Transverse colon (tissue), 4 donors: ENCODE measurements at regions not wholly inside any gene's neighbourhood (a gene's known extent, or its start where the extent isn't known, plus 50 kb on each side); places are given as distances from the start of the nearest gene placed in this dataset.

ENCODE experiments used
- DNase-seq: peaks from one replicate; pipeline ENCODE4 v3.0.0-alpha.2; 2019
- H3K27ac ChIP-seq, 4 donors: fragments of 200-600 bp; sonication (generic); 2 replicates each; pipeline ENCODE4 v1.5.1; 2016 to 2018; ENCODE audit warnings: inconsistent platforms in 4 of 4
- H3K27me3 ChIP-seq: fragments of 200-600 bp; sonication (generic); 2 replicates; pipeline ENCODE4 v1.5.1; 2017; ENCODE audit warnings: inconsistent platforms
- H3K36me3 ChIP-seq, 4 donors: fragments of 200-600 bp; sonication (generic); 2 replicates each; pipeline ENCODE4 v1.5.1; 2017 to 2019; ENCODE audit warnings: inconsistent platforms in 4 of 4
- H3K4me1 ChIP-seq, 4 donors: fragments of 200-600 bp; sonication (generic); 2 replicates each; pipeline ENCODE4 v1.5.1; 2017 to 2020; ENCODE audit warnings: inconsistent platforms in 4 of 4
- H3K4me3 ChIP-seq, 4 donors: fragments of 200-600 bp; sonication (generic); 1 replicate in 1 of 4; 2 replicates in 3 of 4; pipeline versions ENCODE4 v1.5.1 to v1.6.1; 2017 to 2019; ENCODE audit warnings: inconsistent platforms in 4 of 4
- H3K9me3 ChIP-seq, 2 donors: fragments of 200-600 bp; sonication (generic); 2 replicates each; pipeline ENCODE4 v1.5.1; 2017 to 2019; ENCODE audit warnings: inconsistent platforms in 2 of 2
- CTCF ChIP-seq, 5 experiments: fragments of 200-600 bp in 3 of 5; fragments of 450-650 bp in 2 of 5; sonication (generic) in 3 of 5; IDR thresholded peaks; 1 replicate in 2 of 5; 2 replicates in 3 of 5; pipeline ENCODE4 v1.5.1; 2016 to 2017; ENCODE audit warnings: antibody characterized with exemption in 5 of 5, inconsistent platforms in 3 of 5, mild to moderate bottlenecking in 2 of 5, moderate library complexity in 1 of 5
- EP300 ChIP-seq: sonication (generic); formaldehyde crosslinking; IDR thresholded peaks from one replicate; pipeline ENCODE4 v1.6.1; 2017; ENCODE audit warnings: antibody characterized with exemption, low read depth
- POLR2A ChIP-seq: fragments of 450-650 bp; IDR thresholded peaks from one replicate; pipeline ENCODE4 v1.6.1; 2016; ENCODE audit warnings: antibody characterized with exemption, mild to moderate bottlenecking, moderate library complexity
- POLR2AphosphoS5 ChIP-seq, 3 donors: sonication (generic); formaldehyde crosslinking; IDR thresholded peaks; one replicate each; pipeline ENCODE4 v1.6.1; 2016; ENCODE audit warnings: antibody characterized with exemption in 3 of 3
- WGBS, 2 donors: methylation state at CpG; one replicate each; pipeline ENCODE4 v1.1.5; 2018; ENCODE audit warnings: low coverage in 1 of 2; 5-methylcytosine and 5-hydroxymethylcytosine counted together
- in situ Hi-C, 4 donors: fragments of 200-750 bp; cut with MboI; loops; one replicate each; pipeline versions ENCODE4 v1.15.0 to v1.15.1; 2017; ENCODE audit warnings: low sequenced_read_pairs in 3 of 4, low pct_ligation_motif_present in 1 of 4, low pct_unique_long_range_greater_than_20kb in 1 of 4
- intact Hi-C: fragments of 100-400 bp; cut with DNase I; formaldehyde crosslinking; loops from one replicate; pipeline ENCODE4 v1.15.1; 2023; ENCODE audit warnings: low total_unique reads

- H3K27ac ChIP-seq = no peak overlapping the region
- no peaks in the 10 kb centered on the region for H3K9me3 ChIP-seq
- no peaks in the 10 kb centered on the region for H3K4me1 ChIP-seq
- H3K36me3 ChIP-seq = no peaks in the 10 kb centered on the region
- DNase-seq = no peak
- 80 to 94% methylated on average over 3 of the region's 3 CpGs for WGBS, 2 donors
- TF ChIP-seq EP300 (no peak), CTCF (IDR thresholded peaks at IDR 0.05) (no peak), POLR2A (no peak), POLR2AphosphoS5 (IDR thresholded peaks at IDR 0.05) (no peak)
- in situ Hi-C loops = no loop called here
- H3K4me3 ChIP-seq = no peak overlapping the region
- intact Hi-C loops = no loop called here
- H3K27me3 ChIP-seq = no peaks in the 10 kb centered on the region
Measured at GRCh38 chr4:156228676-156229075, 275.0 kb upstream of the CTSO start.

GRCh38 chr4:156227321-156227720 is 273.7 kb upstream of the CTSO start:
- intact Hi-C loops (no loop called here), in situ Hi-C loops (no loop called here)
- TF ChIP-seq POLR2A = no peak
- no peak for TF ChIP-seq EP300
- TF ChIP-seq CTCF (IDR thresholded peaks at IDR 0.05) = no peak
- no peak for TF ChIP-seq POLR2AphosphoS5 (IDR thresholded peaks at IDR 0.05)
- no peak for DNase-seq
- Histone ChIP-seq H3K4me3 (no peak overlapping the region), H3K9me3 (no peaks in the 10 kb centered on the region), H3K27me3 (no peaks in the 10 kb centered on the region), H3K4me1 (no peaks in the 10 kb centered on the region), H3K27ac (no peak overlapping the region), H3K36me3 (no peaks in the 10 kb centered on the region)

GRCh38 chr4:156223985-156224384 is 270.3 kb upstream of the CTSO start:
- Histone ChIP-seq H3K4me3 (no peak overlapping the region), H3K27me3 (no peaks in the 10 kb centered on the region), H3K36me3 (no peaks in the 10 kb centered on the region), H3K27ac (no peak overlapping the region), H3K4me1 (no peaks in the 10 kb centered on the region), H3K9me3 (no peaks in the 10 kb centered on the region)
- in situ Hi-C loops = no loop called here
- DNase-seq = no peak
- 45 to 63% methylated on average over 1 to 2 of the region's 2 CpGs for WGBS, 2 donors
- TF ChIP-seq EP300 (no peak), CTCF (IDR thresholded peaks at IDR 0.05) (no peak), POLR2AphosphoS5 (IDR thresholded peaks at IDR 0.05) (no peak), POLR2A (no peak)
- intact Hi-C loops = no loop called here

GRCh38 chr4:156217236-156217635 is 263.6 kb upstream of the CTSO start:
- in situ Hi-C loops = no loop called here
- DNase-seq = no peak

More at GRCh38 chr4:156217236-156217635, 263.6 kb upstream of the CTSO start:
- TF ChIP-seq CTCF (IDR thresholded peaks at IDR 0.05) (no peak), POLR2AphosphoS5 (IDR thresholded peaks at IDR 0.05) (no peak), EP300 (no peak), POLR2A (no peak)
- no peaks in the 10 kb centered on the region for H3K9me3 ChIP-seq
- H3K36me3 ChIP-seq = no peaks in the 10 kb centered on the region
- no peaks in the 10 kb centered on the region for H3K27me3 ChIP-seq
- no peak overlapping the region for H3K4me3 ChIP-seq
- H3K27ac ChIP-seq = no peak overlapping the region
- intact Hi-C loops = no loop called here
- H3K4me1 ChIP-seq = peaks cover 0 to 4% (median 0%) of the 10 kb centered on the region in 4 donors
- 32 to 73% methylated on average over 1 of the region's 1 CpG for WGBS, 2 donors
